LNCaP clone FGC (cell line): ENCODE measurements at regions not wholly inside any gene's neighbourhood (a gene's known extent, or its start where the extent isn't known, plus 50 kb on each side); places are given as distances from the start of the nearest gene placed in this dataset.

Experiments used
- DNase-seq: peaks from one replicate; pipeline ENCODE4 v3.0.0-alpha.2; 2011; ENCODE audit warnings: low read depth
- H3K4me3 ChIP-seq: 2 replicates; pipeline ENCODE4 v1.5.1; 2011; ENCODE audit warnings: mild to moderate bottlenecking, low read depth, low read length, control low read depth
- CTCF ChIP-seq: IDR thresholded peaks from 2 replicates; pipeline ENCODE4 v1.5.1; 2012; ENCODE audit warnings: mild to moderate bottlenecking; ENCODE audit not compliant: control insufficient read depth, insufficient read depth; ENCODE audit errors: extremely low read depth

GRCh38 chr6:48429610-48430009 is 318.6 kb upstream of the PTCHD4 start:
- no peak overlapping the region for H3K4me3 ChIP-seq
- no peak for DNase-seq
- no peak for TF ChIP-seq CTCF

GRCh38 chr6:48429021-48429420 is 318.0 kb upstream of the PTCHD4 start:
- TF ChIP-seq CTCF, result no peak
- no peak for DNase-seq
- H3K4me3 ChIP-seq, result no peak overlapping the region

- no peak for TF ChIP-seq CTCF
- no peak overlapping the region for H3K4me3 ChIP-seq
- DNase-seq, result no peak
These were observed 315.6 kb upstream of the PTCHD4 start for GRCh38 chr6:48426636-48427035.

GRCh38 chr6:48423640-48424365 is 312.8 kb upstream of the PTCHD4 start:
- no peak for TF ChIP-seq CTCF

GRCh38 chr6:48419992-48420391 is 309.0 kb upstream of the PTCHD4 start:
- DNase-seq, result no peak
- no peak overlapping the region for H3K4me3 ChIP-seq
- TF ChIP-seq CTCF, result no peak

More at GRCh38 chr6:48423640-48424365, 312.8 kb upstream of the PTCHD4 start:
- DNase-seq, result no peak
- no peak overlapping the region for H3K4me3 ChIP-seq

- no peak overlapping the region for H3K4me3 ChIP-seq
- no peak for TF ChIP-seq CTCF
- DNase-seq, result no peak
These were observed 306.9 kb upstream of the PTCHD4 start for GRCh38 chr6:48417927-48418326.

GRCh38 chr6:48412656-48413055 is 301.7 kb upstream of the PTCHD4 start:
- no peak for TF ChIP-seq CTCF
- no peak for DNase-seq
- no peak overlapping the region for H3K4me3 ChIP-seq
